GM21619 (cell line): ENCODE measurements at regions not wholly inside any gene's neighbourhood (a gene's known extent, or its start where the extent isn't known, plus 50 kb on each side); places are given as distances from the start of the nearest gene placed in this dataset.
"Not testable (repeated sequence)": the region's sequence is repeated elsewhere in the genome, so short reads cannot be mapped to it uniquely, and the experiment has no call there.

Experiments used
- ATAC-seq: cut with Tn5 transposase; IDR thresholded peaks from one replicate; pipeline ENCODE4 v1.9.1; 2021; ENCODE audit not compliant: unreplicated experiment

GRCh38 chr21:10363321-10363720 is 158.1 kb upstream of the TPTE start:
- ATAC-seq, result not testable (repeated sequence)

GRCh38 chr21:10366210-10366609 is 155.2 kb upstream of the TPTE start:
- ATAC-seq, result not testable (repeated sequence)

GRCh38 chr21:10367586-10367985 is 153.8 kb upstream of the TPTE start:
- ATAC-seq, result not testable (repeated sequence)

GRCh38 chr21:10368323-10368798 is 153.0 kb upstream of the TPTE start:
- not testable (repeated sequence) for ATAC-seq

GRCh38 chr21:10369289-10369688 is 152.1 kb upstream of the TPTE start:
- ATAC-seq, result not testable (repeated sequence)

GRCh38 chr21:10377758-10378157 is 143.6 kb upstream of the TPTE start:
- not testable (repeated sequence) for ATAC-seq

GRCh38 chr21:10379816-10380215 is 141.6 kb upstream of the TPTE start:
- not testable (repeated sequence) for ATAC-seq

- ATAC-seq, result not testable (repeated sequence)
Measured at GRCh38 chr21:10381687-10382060, 139.7 kb upstream of the TPTE start.

- not testable (repeated sequence) for ATAC-seq
Measured at GRCh38 chr21:10382135-10382534, 139.2 kb upstream of the TPTE start.

GRCh38 chr21:10382580-10382979 is 138.8 kb upstream of the TPTE start:
- not testable (repeated sequence) for ATAC-seq

- ATAC-seq, result not testable (repeated sequence)
Measured at GRCh38 chr21:10383571-10383970, 137.8 kb upstream of the TPTE start.

- not testable (repeated sequence) for ATAC-seq
Measured at GRCh38 chr21:10384304-10384861, 137.0 kb upstream of the TPTE start.

- not testable (repeated sequence) for ATAC-seq
Measured at GRCh38 chr21:10385202-10385601, 136.2 kb upstream of the TPTE start.

- ATAC-seq, result not testable (repeated sequence)
Measured at GRCh38 chr21:10385898-10386527, 135.4 kb upstream of the TPTE start.

GRCh38 chr21:10387692-10388450 is 133.5 kb upstream of the TPTE start:
- ATAC-seq, result not testable (repeated sequence)

- not testable (repeated sequence) for ATAC-seq
Measured at GRCh38 chr21:10388625-10389024, 132.8 kb upstream of the TPTE start.

GRCh38 chr21:10392301-10392700 is 129.1 kb upstream of the TPTE start:
- not testable (repeated sequence) for ATAC-seq

- ATAC-seq, result not testable (repeated sequence)
Measured at GRCh38 chr21:10395963-10396362, 125.4 kb upstream of the TPTE start.

- ATAC-seq, result not testable (repeated sequence)
Measured at GRCh38 chr21:10397495-10397915, 123.9 kb upstream of the TPTE start.

GRCh38 chr21:10398692-10399489 is 122.5 kb upstream of the TPTE start:
- ATAC-seq, result not testable (repeated sequence)
